ENCODE measurements at regions not wholly inside any gene's neighbourhood (a gene's known extent, or its start where the extent isn't known, plus 50 kb on each side); places are given as distances from the start of the nearest gene placed in this dataset.

GRCh38 chr1:239739919-239740318, 351.8 kb upstream of the FMN2 start:
- DNase-seq = no peak

GRCh38 chr1:239742416-239743109, 349.1 kb upstream of the FMN2 start:
- no peak for DNase-seq

- no peak for DNase-seq
Observed at GRCh38 chr1:239744851-239745250, 346.8 kb upstream of the FMN2 start.

GRCh38 chr1:239755107-239755912, 336.4 kb upstream of the FMN2 start:
- DNase-seq = no peak

GRCh38 chr1:239757716-239758115, 334.0 kb upstream of the FMN2 start:
- no peak for DNase-seq

GRCh38 chr1:239758756-239759155, 332.9 kb upstream of the FMN2 start:
- DNase-seq = no peak

GRCh38 chr1:239761509-239761908, 330.2 kb upstream of the FMN2 start:
- no peak for DNase-seq

GRCh38 chr1:239763850-239764249, 327.8 kb upstream of the FMN2 start:
- DNase-seq = no peak

- no peak for DNase-seq
Observed at GRCh38 chr1:239764546-239764945, 327.1 kb upstream of the FMN2 start.

- DNase-seq = no peak
Observed at GRCh38 chr1:239765163-239765562, 326.5 kb upstream of the FMN2 start.

GRCh38 chr1:239771550-239771949, 320.1 kb upstream of the FMN2 start:
- no peak for DNase-seq

- DNase-seq = no peak
Observed at GRCh38 chr1:239772446-239772845, 319.2 kb upstream of the FMN2 start.

- DNase-seq = no peak
Observed at GRCh38 chr1:239775466-239775865, 316.2 kb upstream of the FMN2 start.

GRCh38 chr1:239778208-239778813, 313.4 kb upstream of the FMN2 start:
- DNase-seq = no peak

GRCh38 chr1:239779962-239780361, 311.7 kb upstream of the FMN2 start:
- no peak for DNase-seq

GRCh38 chr1:239784896-239785295, 306.8 kb upstream of the FMN2 start:
- DNase-seq = no peak

GRCh38 chr1:239785576-239785975, 306.1 kb upstream of the FMN2 start:
- no peak for DNase-seq

- DNase-seq = no peak
Observed at GRCh38 chr1:239786464-239786863, 305.2 kb upstream of the FMN2 start.

GRCh38 chr1:239792157-239792556, 299.5 kb upstream of the FMN2 start:
- DNase-seq = peak; percentile 42

- no peak for DNase-seq
Observed at GRCh38 chr1:239795304-239795703, 296.4 kb upstream of the FMN2 start.

- no peak for DNase-seq
Observed at GRCh38 chr1:239799617-239800016, 292.1 kb upstream of the FMN2 start.

GRCh38 chr1:239800861-239801260, 290.8 kb upstream of the FMN2 start:
- DNase-seq = no peak

- DNase-seq = no peak
Observed at GRCh38 chr1:239802275-239802674, 289.4 kb upstream of the FMN2 start.

- DNase-seq = no peak
Observed at GRCh38 chr1:239803781-239804180, 287.9 kb upstream of the FMN2 start.

Data from stimulated activated CD4-positive, alpha-beta T cell treated with anti-CD3 and anti-CD28 coated beads, Interleukin-1b, Interleukin-23, amount 100 ng/mL, for 48 hours (primary cell).